BJ (cell line): ENCODE measurements at regions not wholly inside any gene's neighbourhood (a gene's known extent, or its start where the extent isn't known, plus 50 kb on each side); places are given as distances from the start of the nearest gene placed in this dataset.

ENCODE experiments used
- CTCF ChIA-PET: fragments of 350-600 bp; formaldehyde crosslinking; extraction: SDS; loops from one replicate; lab custom pipeline; 2021; ENCODE audit warnings: antibody characterized with exemption, inconsistent platforms; lab: Yijun Ruan, JAX
- POLR2A ChIA-PET: fragments of 300-600 bp; sonication (Branson Sonifier 250); formaldehyde crosslinking; extraction: SDS; loops from one replicate; lab custom pipeline; 2021; ENCODE audit warnings: antibody characterized with exemption; lab: Charles Lee
- DNase-seq: peaks from one replicate; pipeline ENCODE4 v3.0.0-alpha.2; 2011; ENCODE audit warnings: low read depth
- H3K27me3 ChIP-seq: 2 replicates; pipeline ENCODE4 v1.6.0; 2011; ENCODE audit warnings: low read length; ENCODE audit not compliant: control insufficient read depth, insufficient read depth
- H3K36me3 ChIP-seq: 2 replicates; pipeline ENCODE4 v1.5.1; 2011; ENCODE audit warnings: low read length; ENCODE audit not compliant: control insufficient read depth, insufficient read depth
- H3K4me3 ChIP-seq: 2 replicates; pipeline ENCODE4 v1.5.1; 2011; ENCODE audit warnings: low read depth, mild to moderate bottlenecking, control low read depth, low read length
- CTCF ChIP-seq: IDR thresholded peaks from 2 replicates; pipeline ENCODE4 v1.5.1; 2011; ENCODE audit warnings: low read depth, mild to moderate bottlenecking, control low read depth, inconsistent platforms, low read length, moderate library complexity; ENCODE audit not compliant: insufficient read depth

- ChIA-PET POLR2A (no interaction called here), CTCF (interaction anchor here (1.0 kb wide), 1 partner anchor 180 kb away, joined by 3 read pairs; no protein-coding TSS in a partner anchor)
- H3K27me3 ChIP-seq = no peaks in the 10 kb centered on the region
- no peak for TF ChIP-seq CTCF
- DNase-seq = no peak
- no peak overlapping the region for H3K4me3 ChIP-seq
- no peaks in the 10 kb centered on the region for H3K36me3 ChIP-seq
Measured at GRCh38 chr5:96157077-96157780, 195.6 kb upstream of the ELL2 start.

DNA sequence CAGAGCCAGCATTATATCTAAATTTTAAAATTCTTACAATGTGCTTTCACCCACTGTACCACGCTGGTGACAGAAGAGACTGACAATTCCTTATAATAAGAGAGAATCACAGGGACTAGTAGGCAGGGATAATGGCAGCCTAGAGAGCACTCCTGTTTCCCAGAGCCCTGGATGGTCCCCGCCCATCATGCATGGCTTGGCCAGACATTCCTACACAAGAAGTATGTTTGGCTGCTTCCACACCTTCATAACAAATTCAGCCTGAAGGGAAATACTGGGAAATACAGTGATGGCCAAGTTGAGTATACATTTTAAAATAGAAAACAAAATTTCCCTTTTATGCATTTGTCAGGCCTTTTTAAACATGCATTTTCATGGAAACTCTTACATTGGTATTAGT lies 193.5 kb upstream of the ELL2 start:
- ChIA-PET CTCF (no interaction called here), POLR2A (no interaction called here)
- TF ChIP-seq CTCF = no peak
- H3K4me3 ChIP-seq = no peak overlapping the region
- H3K27me3 ChIP-seq = no peaks in the 10 kb centered on the region
- no peaks in the 10 kb centered on the region for H3K36me3 ChIP-seq
- DNase-seq = no peak

- Histone ChIP-seq H3K4me3 (no peak overlapping the region), H3K27me3 (no peaks in the 10 kb centered on the region), H3K36me3 (no peaks in the 10 kb centered on the region)
- no peak for DNase-seq
- POLR2A ChIA-PET = no interaction called here
- CTCF ChIA-PET = no interaction called here
- TF ChIP-seq CTCF = no peak
Measured at GRCh38 chr5:96151891-96152290, 190.2 kb upstream of the ELL2 start.

DNA sequence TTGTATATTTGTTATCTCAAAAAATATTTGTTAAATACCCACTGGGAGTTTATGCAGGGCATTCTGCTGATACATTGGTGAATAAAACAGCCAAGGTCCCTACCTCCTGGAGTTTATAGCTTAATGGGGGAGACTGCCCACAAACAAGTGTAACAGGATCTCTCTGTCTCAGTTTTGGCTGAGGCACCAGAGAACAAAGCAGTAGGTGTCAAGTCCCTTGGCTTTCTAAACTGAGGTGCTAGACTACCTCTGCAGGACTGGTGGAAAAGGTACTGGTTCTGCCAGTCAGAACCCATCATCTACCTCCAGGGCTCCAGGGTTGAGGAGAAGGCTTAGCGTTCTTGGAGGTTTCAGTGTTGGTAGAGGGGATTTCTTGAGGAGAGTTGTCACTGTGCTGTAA lies 188.4 kb upstream of the ELL2 start:
- no peak for DNase-seq
- ChIA-PET CTCF (interaction anchor here (0.6 to 0.7 kb wide), 2 partner anchors 194 to 265 kb away, joined by 3 to 4 read pairs; no protein-coding TSS in a partner anchor), POLR2A (no interaction called here)
- no peaks in the 10 kb centered on the region for H3K36me3 ChIP-seq
- no peaks in the 10 kb centered on the region for H3K27me3 ChIP-seq
- no peak for TF ChIP-seq CTCF
- H3K4me3 ChIP-seq = no peak overlapping the region

DNA sequence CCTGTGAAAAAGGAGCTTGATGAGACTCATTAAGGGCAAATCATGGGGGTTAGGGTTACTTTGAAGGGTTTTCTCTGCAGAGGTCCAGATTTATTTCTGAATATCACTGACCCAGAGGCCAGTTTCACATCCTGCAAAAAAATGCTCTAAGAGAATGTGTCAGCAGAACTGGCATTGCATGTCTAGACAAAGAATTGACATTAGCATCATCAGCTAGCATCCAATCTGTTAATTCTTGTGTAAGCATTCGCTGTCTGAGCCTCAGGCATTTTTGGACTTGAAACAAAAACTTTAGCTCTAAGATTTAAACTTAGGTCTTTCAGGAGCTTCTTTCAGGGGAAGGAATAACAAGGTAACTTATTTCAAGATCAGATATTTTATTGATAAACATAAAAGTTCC lies 187.9 kb upstream of the ELL2 start:
- H3K27me3 ChIP-seq = no peaks in the 10 kb centered on the region
- H3K36me3 ChIP-seq = no peaks in the 10 kb centered on the region
- ChIA-PET POLR2A (interaction anchor here (0.6 kb wide), 1 partner anchor 328 kb away, joined by 3 read pairs; no protein-coding TSS in a partner anchor), CTCF (interaction anchor here (0.6 to 0.7 kb wide), 2 partner anchors 195 to 264 kb away, joined by 3 to 4 read pairs; no protein-coding TSS in a partner anchor)
- no peak for DNase-seq
- no peak overlapping the region for H3K4me3 ChIP-seq
- no peak for TF ChIP-seq CTCF
